SJSA1 (cell line): ENCODE measurements at regions not wholly inside any gene's neighbourhood (a gene's known extent, or its start where the extent isn't known, plus 50 kb on each side); places are given as distances from the start of the nearest gene placed in this dataset.
A peak's percentile ranks its signal among the peaks of the same experiment; 100 is the strongest.

Experiments used
- DNase-seq, 2 experiments: peaks; one replicate each; pipeline ENCODE4 v3.0.0-alpha.2; 2015 to 2020; ENCODE audit warnings: low spot score in 2 of 2, low read depth in 1 of 2
- H3K27ac ChIP-seq: fragments of 250-450 bp; sonication (Bioruptor Pico); 2 replicates; pipeline ENCODE4 v1.5.1; 2020; ENCODE audit warnings: mild to moderate bottlenecking, moderate library complexity
- H3K27me3 ChIP-seq: fragments of 250-450 bp; sonication (Bioruptor Pico); replicated peaks from 2 replicates; pipeline ENCODE4 v1.5.1; 2020; ENCODE audit warnings: mild to moderate bottlenecking, moderate library complexity
- H3K36me3 ChIP-seq: fragments of 250-450 bp; sonication (Bioruptor Pico); 2 replicates; pipeline ENCODE4 v1.5.1; 2020; ENCODE audit warnings: mild to moderate bottlenecking
- H3K4me1 ChIP-seq: fragments of 250-450 bp; sonication (Bioruptor Pico); replicated peaks from 2 replicates; pipeline ENCODE4 v1.6.1; 2021; ENCODE audit warnings: mild to moderate bottlenecking
- H3K4me3 ChIP-seq: fragments of 250-450 bp; sonication (Bioruptor Pico); 2 replicates; pipeline ENCODE4 v1.5.1; 2020; ENCODE audit warnings: mild to moderate bottlenecking
- H3K9me3 ChIP-seq: fragments of 250-450 bp; sonication (Bioruptor Pico); replicated peaks from 2 replicates; pipeline ENCODE4 v1.5.1; 2020; ENCODE audit warnings: mild to moderate bottlenecking

DNA sequence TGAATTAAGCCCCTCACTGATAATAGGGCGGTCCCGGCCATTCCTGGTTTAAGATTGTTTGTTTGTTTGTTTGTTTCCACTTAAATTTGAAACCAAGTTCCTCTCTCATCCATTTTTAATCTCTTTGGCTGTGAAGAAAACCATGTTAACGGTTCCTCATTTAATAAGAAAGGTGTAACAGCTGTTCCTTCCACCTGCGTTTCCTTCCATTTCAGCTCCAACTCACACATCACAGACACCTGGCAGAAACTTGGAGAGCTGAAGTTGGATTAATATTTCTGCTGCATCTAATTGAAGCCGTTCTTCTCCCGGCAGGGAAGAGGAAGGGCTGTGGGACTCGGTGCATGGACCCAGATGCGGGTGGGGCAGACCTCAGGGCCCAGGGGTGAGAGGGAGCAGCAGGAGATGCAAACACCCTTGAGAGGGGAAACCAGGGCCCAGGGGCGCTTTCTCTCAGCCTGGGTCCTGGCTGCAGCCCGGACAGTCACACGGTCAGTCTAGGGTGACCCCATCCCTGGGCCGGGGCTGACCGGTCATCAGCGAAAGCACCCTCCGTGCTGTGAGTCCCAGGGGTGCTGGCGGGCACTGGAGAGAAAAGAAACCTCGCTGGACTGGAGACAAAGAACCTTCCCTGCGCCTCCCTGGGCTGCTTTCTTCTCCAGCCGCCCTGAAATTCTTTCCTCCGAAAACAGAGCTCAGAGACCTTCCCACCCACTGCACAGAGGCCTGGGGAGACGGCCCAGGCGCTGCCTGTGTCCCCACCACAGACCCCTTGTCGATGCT is 242.0 kb downstream of the BRD1 start:
- DNase-seq, result no peak
- Histone ChIP-seq H3K27ac (no peak overlapping the region), H3K9me3 (peaks cover 6% of the 10 kb centered on the region; the same call in 1 of the 2 replicates), H3K4me1 (no peaks in the 10 kb centered on the region), H3K4me3 (no peak overlapping the region), H3K27me3 (no peaks in the 10 kb centered on the region), H3K36me3 (no peaks in the 10 kb centered on the region)

DNA sequence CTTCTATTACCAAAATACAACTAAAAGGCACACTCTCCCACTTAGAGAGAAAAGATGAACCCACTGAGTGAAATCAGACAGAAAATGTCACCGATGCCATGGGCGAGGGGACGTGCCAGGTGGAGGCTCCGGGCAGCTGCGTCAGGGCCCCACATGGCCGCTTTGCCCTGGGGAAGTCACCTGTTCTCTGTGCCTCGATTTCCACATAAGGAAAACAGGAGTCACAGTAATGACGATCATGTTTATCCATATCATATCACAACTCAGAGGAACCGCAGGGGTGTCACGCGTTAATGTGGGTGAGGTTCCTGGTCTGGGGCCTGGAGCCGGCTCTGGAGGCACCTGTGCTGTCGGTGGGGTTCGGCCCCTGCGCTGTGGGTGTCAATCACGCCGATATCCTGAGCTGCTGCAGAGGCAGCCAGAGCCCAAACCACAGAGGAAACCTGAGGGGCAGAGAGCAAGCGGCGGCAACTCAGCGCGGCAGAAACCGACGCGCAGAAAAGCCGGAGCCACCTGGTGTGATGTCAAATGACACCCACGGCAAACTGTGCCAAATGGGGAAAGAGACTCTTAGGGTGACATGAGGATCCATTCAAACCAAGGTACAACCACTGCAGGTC is 243.7 kb downstream of the BRD1 start:
- peaks cover 16% of the 10 kb centered on the region for H3K9me3 ChIP-seq
- no peaks in the 10 kb centered on the region for H3K36me3 ChIP-seq
- no peak for DNase-seq

DNA sequence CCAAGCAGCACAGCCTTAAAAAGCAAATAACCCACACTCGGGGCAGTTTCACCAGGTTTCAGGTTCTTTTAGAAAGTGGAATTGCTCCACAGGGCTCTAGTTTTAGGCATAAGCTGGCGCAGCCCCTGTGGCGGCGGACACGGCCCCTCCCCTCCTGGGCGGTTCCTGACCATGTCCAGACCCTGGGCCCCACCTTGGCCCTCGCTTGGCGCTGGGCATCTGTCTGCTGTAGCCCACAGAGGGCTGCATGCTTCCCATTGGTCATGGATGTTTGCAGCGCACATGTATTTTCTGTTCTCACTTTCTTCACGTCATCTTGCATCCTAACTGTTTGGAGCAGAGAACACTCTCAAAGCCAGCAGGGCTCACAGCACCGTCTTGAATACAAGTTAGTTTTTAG is 244.3 kb downstream of the BRD1 start:
- H3K4me1 ChIP-seq, result no peaks in the 10 kb centered on the region
- no peaks in the 10 kb centered on the region for H3K36me3 ChIP-seq
- no peak for DNase-seq
- no peak overlapping the region for H3K27ac ChIP-seq
- peaks cover 17% of the 10 kb centered on the region for H3K9me3 ChIP-seq
- H3K4me3 ChIP-seq, result no peak overlapping the region
- no peaks in the 10 kb centered on the region for H3K27me3 ChIP-seq

More for the DNA sequence above, 243.7 kb downstream of the BRD1 start:
- Histone ChIP-seq H3K4me3 (no peak overlapping the region), H3K4me1 (no peaks in the 10 kb centered on the region), H3K27ac (no peak overlapping the region), H3K27me3 (no peaks in the 10 kb centered on the region)

DNA sequence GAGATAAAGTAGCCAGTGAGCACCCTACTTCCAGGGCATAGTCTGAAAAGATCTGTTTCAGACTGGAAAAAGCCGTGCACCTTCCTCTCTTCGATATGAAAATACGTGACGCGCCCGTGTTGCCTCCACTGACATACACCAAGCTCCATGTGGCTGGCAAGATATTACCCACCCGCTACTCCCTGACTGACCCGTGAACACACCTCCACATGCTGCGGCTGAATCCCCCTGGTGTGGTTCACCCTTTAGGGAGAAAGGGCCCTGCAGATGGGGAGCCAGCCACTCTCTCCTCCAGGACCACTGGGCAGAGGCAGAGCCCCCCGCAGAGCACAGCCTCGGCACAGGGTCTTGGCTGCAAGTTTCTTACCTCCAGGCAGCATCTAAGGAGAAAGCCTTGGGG is 245.0 kb downstream of the BRD1 start:
- H3K9me3 ChIP-seq, result peaks cover 19% of the 10 kb centered on the region
- no peak overlapping the region for H3K27ac ChIP-seq
- no peak for DNase-seq
- H3K4me1 ChIP-seq, result no peaks in the 10 kb centered on the region
- no peaks in the 10 kb centered on the region for H3K36me3 ChIP-seq
- no peak overlapping the region for H3K4me3 ChIP-seq
- no peaks in the 10 kb centered on the region for H3K27me3 ChIP-seq

DNA sequence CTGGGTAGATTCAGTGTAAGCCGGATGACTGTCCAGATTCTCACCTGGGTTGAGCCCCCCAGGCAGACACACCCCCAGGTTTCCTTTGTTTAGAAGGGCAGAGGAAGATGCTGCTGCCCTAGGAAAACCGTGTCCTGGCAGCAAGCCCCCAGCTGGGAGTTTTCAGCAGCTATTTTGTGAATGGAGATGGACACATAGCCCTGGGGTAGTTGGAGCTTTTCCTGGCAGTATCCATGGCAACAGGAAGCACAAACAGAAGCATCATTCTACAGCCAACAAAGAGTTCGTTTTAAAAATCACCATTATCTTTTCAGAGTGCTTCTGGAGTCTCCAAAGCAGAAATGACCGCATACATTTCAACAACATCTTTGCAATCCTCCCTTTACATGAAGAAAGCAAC is 245.5 kb downstream of the BRD1 start:
- Histone ChIP-seq H3K4me3 (no peak overlapping the region), H3K9me3 (peaks cover 19% of the 10 kb centered on the region), H3K27ac (no peak overlapping the region), H3K27me3 (no peaks in the 10 kb centered on the region), H3K36me3 (no peaks in the 10 kb centered on the region), H3K4me1 (no peaks in the 10 kb centered on the region)
- no peak for DNase-seq

DNA sequence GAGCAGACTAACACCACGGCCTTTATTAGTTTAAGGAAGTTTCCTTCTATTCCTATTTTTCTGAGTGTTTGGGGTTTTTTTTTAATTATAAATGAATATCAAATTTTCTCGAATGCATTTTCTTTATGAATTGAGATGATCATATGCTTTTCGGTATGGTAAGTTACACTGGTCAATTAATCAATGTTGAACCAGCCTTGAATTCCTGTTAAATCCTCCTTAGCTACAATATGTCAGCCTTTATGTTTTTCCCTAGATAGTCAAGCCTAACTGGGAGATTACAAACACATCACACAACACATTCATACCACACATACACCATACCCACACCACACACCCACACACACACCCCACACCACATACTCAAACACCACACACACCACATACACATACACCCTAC is 247.6 kb downstream of the BRD1 start:
- no peak overlapping the region for H3K27ac ChIP-seq
- no peak for DNase-seq
- no peak overlapping the region for H3K4me3 ChIP-seq
- H3K27me3 ChIP-seq, result no peaks in the 10 kb centered on the region
- no peaks in the 10 kb centered on the region for H3K36me3 ChIP-seq
- peaks cover 15% of the 10 kb centered on the region for H3K9me3 ChIP-seq
- no peaks in the 10 kb centered on the region for H3K4me1 ChIP-seq

DNA sequence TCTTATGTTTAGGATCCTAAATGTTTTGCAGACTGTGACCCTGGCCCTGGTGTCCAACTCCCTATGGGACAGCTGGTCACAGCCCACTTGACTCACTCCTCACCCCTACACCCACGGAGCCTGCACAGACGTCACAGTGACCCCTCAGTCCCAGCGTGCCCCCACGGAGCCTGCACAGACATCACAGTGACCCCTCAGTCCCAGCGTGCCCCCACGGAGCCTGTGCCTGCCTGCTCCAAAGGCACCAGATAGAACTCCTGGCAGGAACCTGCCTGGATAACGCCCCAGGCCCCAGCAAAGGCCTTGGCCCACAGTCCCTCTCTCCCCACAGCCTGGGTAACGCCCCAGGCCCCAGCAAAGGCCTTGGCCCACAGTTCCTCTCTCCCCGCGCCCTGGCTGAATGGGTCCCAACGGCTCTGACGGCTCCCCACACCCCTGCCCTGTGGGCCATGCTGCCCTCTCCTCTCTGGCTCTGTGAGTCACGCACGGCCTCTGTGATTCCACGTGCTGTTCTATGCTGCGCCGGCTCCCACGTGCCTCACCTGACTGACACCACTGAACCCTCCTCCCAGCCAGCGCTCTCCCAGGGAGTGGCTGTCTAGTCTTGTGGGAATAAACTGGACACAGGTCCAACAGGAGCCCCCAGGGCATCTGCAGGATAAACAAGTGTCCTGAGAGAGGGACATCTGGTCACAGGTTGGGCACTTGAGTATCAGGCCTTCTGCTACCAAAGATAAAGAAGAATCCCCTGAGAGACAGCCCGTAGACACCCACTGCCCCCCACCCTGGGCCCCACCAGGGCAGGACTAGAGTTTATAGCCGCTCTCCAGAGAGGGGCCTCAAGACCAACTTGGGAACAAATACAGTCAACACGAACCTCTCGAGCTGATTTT is 250.3 kb downstream of the BRD1 start:
- peaks cover 17% of the 10 kb centered on the region for H3K9me3 ChIP-seq
- H3K27ac ChIP-seq, result no peak overlapping the region
- no peaks in the 10 kb centered on the region for H3K4me1 ChIP-seq
- H3K4me3 ChIP-seq, result no peak overlapping the region
- no peaks in the 10 kb centered on the region for H3K36me3 ChIP-seq
- no peaks in the 10 kb centered on the region for H3K27me3 ChIP-seq
- no peak for DNase-seq

DNA sequence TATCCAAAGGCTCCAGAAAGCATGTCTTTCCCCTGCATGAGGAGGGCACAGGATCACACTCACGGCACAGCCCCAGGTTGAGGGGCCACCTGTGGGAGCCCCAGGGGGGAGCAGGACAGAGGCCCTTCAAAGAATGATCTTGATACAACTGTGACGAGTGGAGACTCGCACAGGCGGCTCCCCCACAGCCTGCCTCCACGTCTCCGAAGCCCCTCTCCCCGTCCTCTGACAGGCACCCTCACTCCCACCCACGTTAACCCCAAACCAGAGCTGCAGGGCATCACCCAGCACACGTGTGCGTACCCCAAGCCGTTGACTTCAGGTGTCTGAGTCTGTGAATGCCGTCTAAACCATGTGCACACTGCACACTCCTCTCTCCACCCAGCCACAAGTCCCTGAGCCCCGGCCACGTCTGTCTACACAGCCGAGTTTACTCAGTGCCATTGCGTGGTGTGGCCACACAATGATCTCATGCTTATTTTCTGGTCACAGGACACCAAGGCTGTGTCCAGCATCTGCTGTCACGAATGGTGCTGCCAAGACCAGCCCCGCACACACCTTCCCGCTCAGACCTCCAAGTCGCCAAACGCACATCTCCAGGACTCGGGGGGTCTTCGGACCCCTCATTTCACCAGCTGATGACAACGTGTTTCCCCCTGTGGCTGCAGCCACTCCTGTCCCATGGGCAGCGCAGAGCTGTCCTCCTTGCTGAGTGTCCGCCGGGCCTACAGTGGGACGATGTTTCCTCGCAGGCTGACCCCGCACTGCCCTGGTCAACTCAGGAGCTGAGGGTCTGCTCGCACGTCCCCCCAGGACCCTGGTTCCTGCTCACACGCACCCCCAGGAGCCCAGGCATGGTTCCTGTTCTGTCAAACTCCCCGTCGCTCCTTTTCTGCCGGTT is 251.2 kb downstream of the BRD1 start:
- Histone ChIP-seq H3K27ac (no peak overlapping the region), H3K9me3 (peaks cover 18% of the 10 kb centered on the region), H3K36me3 (no peaks in the 10 kb centered on the region), H3K4me3 (no peak overlapping the region), H3K4me1 (no peaks in the 10 kb centered on the region), H3K27me3 (no peaks in the 10 kb centered on the region)
- no peak for DNase-seq

DNA sequence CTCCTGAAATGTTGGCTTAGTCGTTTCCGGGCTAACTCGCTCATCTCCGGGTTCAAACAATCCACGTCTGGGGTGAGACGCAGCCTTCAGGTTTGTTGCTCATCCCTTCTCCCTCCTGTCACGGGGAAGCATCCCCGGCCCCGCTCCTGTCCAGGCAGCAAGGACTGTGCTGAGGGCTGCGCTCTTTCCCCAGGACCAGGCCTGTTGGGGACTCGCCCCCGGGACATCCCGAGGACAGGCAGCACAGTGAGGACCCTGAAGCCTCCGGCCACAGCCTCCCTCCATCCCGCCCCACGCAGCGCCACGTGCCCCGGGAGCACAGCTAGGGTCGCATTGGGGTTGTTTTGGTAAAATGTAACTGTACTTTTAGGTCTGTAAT is 252.0 kb downstream of the BRD1 start:
- no peaks in the 10 kb centered on the region for H3K4me1 ChIP-seq
- H3K4me3 ChIP-seq, result no peak overlapping the region
- no peak overlapping the region for H3K27ac ChIP-seq
- no peak for DNase-seq
- peaks cover 18% of the 10 kb centered on the region for H3K9me3 ChIP-seq
- H3K36me3 ChIP-seq, result no peaks in the 10 kb centered on the region
- H3K27me3 ChIP-seq, result no peaks in the 10 kb centered on the region

DNA sequence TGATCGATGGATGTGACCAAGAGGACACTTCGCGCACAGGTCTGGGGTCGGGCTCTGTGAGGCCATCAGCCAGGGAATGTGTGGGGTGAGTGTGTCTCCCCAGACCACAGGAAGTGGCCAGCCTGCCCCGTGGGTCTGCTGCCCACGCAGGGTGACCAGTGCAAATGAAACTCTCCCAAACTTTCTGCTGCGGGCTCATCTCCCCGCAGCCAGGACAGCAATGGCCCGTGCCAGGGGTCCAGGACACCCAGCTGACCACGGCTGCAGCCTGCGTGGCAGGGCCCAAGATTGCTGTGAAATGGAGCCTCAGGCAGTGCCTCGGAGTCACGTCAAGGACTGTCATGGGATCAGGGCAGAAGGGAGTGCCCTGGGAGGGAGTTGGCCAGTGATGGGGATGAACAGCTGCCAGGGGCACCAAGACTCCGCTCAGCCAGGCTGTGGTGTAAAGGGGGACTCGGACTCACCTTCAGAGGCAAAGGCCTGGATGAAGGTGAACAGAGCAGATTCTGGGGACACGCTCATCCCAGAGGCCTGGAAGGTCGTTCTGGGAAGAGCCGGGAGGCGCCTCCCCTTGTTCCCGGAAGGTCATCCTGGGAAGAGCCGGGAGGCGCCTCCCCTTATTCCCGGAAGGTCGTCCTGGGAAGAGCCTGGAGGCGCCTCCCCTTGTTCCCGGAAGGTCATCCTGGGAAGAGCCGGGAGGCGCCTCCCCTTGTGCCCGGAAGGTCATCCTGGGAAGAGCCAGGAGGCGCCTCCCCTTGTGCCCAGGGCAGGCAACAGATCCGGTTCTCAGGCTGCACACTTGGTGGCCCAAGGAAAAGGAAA is 252.6 kb downstream of the BRD1 start:
- H3K9me3 ChIP-seq, result peaks cover 16% of the 10 kb centered on the region
- DNase-seq, result no peak
- no peak overlapping the region for H3K4me3 ChIP-seq
- H3K27me3 ChIP-seq, result no peaks in the 10 kb centered on the region
- no peaks in the 10 kb centered on the region for H3K4me1 ChIP-seq
- no peak overlapping the region for H3K27ac ChIP-seq
- no peaks in the 10 kb centered on the region for H3K36me3 ChIP-seq

DNA sequence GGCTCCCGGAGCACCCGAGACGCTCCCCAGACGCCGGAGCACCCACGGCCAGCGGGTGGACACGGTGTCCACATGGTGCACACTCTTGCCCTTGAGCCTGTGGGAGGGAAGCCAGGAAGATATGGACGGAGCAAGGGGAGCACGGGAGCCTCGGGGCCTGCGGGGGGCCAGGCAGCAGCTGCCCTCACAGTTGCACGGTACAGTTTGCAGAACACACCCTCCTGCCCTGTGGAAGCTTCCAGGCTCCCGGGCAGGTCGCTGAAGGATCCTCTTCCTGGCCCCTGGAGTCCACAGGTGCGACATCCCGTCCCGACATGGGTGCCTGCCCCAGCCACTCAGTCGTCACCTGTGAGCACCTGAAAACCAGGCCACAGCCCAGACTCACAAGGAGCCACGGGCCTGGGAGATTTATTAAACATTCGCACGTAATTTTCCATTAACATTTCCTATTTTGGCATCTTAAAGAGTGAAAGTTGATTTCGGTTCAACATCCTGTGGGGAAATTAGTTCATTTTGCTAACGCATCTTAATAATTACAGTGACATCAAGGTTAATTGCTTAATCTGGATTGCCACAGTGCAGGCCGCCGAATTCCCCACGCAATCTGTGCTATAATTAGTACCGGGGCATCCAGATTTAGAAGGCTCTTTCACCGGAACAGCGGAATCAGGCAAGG is 253.3 kb downstream of the BRD1 start:
- no peaks in the 10 kb centered on the region for H3K36me3 ChIP-seq
- no peaks in the 10 kb centered on the region for H3K4me1 ChIP-seq
- no peak overlapping the region for H3K27ac ChIP-seq
- no peak for DNase-seq
- peaks cover 15% of the 10 kb centered on the region for H3K9me3 ChIP-seq
- no peaks in the 10 kb centered on the region for H3K27me3 ChIP-seq
- H3K4me3 ChIP-seq, result no peak overlapping the region

DNA sequence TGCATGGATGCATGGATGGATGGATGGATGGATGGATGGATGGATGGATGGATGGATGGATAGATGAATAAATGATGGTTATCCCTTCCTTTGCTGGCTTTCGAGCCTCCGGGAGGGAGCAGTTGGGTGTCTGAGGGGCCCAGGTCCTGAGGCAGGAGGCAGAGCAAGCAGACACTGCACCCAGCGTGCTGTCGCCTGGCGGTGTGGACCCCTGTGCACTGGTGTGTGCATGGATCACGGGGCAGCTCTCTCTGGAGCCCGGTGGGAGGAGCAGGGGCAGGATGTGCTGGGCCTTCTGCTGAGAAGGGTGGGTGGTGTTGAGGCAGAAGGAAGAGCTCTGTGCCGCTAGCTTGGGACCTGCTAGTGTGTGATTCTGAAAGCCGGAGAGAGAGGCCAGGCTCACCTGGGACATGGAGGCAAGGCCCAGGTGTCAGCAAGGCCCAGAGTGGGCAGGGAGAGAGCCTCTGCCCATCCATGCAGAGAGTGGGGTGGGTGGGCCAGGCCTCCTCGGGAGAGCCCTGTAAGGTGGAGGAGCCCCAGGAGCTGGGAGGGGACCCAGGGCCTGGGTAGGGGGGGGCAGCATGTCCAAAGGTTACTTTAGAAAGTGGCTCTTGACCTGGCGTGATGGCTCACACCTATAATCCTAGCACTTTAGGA is 254.4 kb downstream of the BRD1 start:
- no peak overlapping the region for H3K4me3 ChIP-seq
- DNase-seq, result peak in 1 of 2 experiments; percentile 33
- no peaks in the 10 kb centered on the region for H3K36me3 ChIP-seq
- H3K27ac ChIP-seq, result no peak overlapping the region
- H3K4me1 ChIP-seq, result no peaks in the 10 kb centered on the region
- H3K27me3 ChIP-seq, result no peaks in the 10 kb centered on the region
- peaks cover 9% of the 10 kb centered on the region for H3K9me3 ChIP-seq
